GM12892 (cell line): ENCODE measurements at regions not wholly inside any gene's neighbourhood (a gene's known extent, or its start where the extent isn't known, plus 50 kb on each side); places are given as distances from the start of the nearest gene placed in this dataset.

Experiments
- POLR2A ChIP-seq: IDR thresholded peaks from 2 replicates; pipeline ENCODE4 v1.6.1; 2011; ENCODE audit warnings: low read depth, low read length, control low read depth
- POLR2AphosphoS5 ChIP-seq: IDR thresholded peaks from 2 replicates; pipeline ENCODE4 v1.6.1; 2011; ENCODE audit warnings: low read depth, low read length, control low read depth
- TAF1 ChIP-seq: IDR thresholded peaks from 2 replicates; pipeline ENCODE4 v1.6.1; 2011; ENCODE audit warnings: low read depth, mild to moderate bottlenecking, control low read depth, low read length, borderline replicate concordance

DNA sequence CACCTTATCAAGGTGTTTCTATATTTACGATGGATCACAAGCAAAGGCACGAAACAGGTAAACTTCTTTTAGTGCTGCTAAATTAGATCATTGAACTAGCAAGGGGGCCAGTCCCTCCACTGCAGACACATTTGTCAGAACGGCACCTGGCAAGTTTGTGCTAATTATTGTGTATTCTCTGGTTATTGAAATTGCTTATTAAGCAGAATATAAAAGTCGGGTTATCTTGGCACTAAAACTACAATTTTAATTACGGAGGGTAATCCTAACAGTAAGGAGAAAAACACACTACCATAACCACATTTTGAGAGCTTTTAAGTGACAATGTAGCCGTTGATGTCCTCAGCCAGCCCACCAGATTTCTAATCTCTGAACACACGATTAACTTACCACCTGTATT lies 118.9 kb upstream of the BTN3A2 start:
- no peak for TF ChIP-seq POLR2A
- TF ChIP-seq TAF1 = no peak
- no peak for TF ChIP-seq POLR2AphosphoS5
